ENCODE measurements at regions not wholly inside any gene's neighbourhood (a gene's known extent, or its start where the extent isn't known, plus 50 kb on each side); places are given as distances from the start of the nearest gene placed in this dataset.
A peak's percentile ranks its signal among the peaks of the same experiment; 100 is the strongest.

- no peak for TF ChIP-seq CTCF (conservative IDR thresholded peaks at IDR 0.05; ENCODE audit: control insufficient read depth, insufficient read depth, low read depth, low read length)
- no peak overlapping the region for H3K4me3 ChIP-seq (ENCODE audit: control insufficient read depth, low read depth, low read length)
- DNase-seq (ENCODE audit: low read depth) = no peak
These were observed 89.2 kb upstream of the GPM6B start for GRCh38 chrX:13906093-13906492.

GRCh38 chrX:13903405-13903804, 86.5 kb upstream of the GPM6B start:
- DNase-seq (ENCODE audit: low read depth) = peak; percentile 70
- H3K4me3 ChIP-seq (ENCODE audit: control insufficient read depth, low read depth, low read length) = no peak overlapping the region
- no peak for TF ChIP-seq CTCF (conservative IDR thresholded peaks at IDR 0.05; ENCODE audit: control insufficient read depth, insufficient read depth, low read depth, low read length)

GRCh38 chrX:13902406-13902805, 85.5 kb upstream of the GPM6B start:
- peak; percentile 24 for DNase-seq (ENCODE audit: low read depth)
- H3K4me3 ChIP-seq (ENCODE audit: control insufficient read depth, low read depth, low read length) = no peak overlapping the region
- no peak for TF ChIP-seq CTCF (conservative IDR thresholded peaks at IDR 0.05; ENCODE audit: control insufficient read depth, insufficient read depth, low read depth, low read length)

- no peak overlapping the region for H3K4me3 ChIP-seq (ENCODE audit: control insufficient read depth, low read depth, low read length)
- no peak for TF ChIP-seq CTCF (conservative IDR thresholded peaks at IDR 0.05; ENCODE audit: control insufficient read depth, insufficient read depth, low read depth, low read length)
- peak; percentile 51 for DNase-seq (ENCODE audit: low read depth)
These were observed 84.5 kb upstream of the GPM6B start for GRCh38 chrX:13901354-13901753.

- TF ChIP-seq CTCF (conservative IDR thresholded peaks at IDR 0.05; ENCODE audit: control insufficient read depth, insufficient read depth, low read depth, low read length) = no peak
- no peak for DNase-seq (ENCODE audit: low read depth)
These were observed 83.5 kb upstream of the GPM6B start for GRCh38 chrX:13900351-13900750.

GRCh38 chrX:13899607-13900006, 82.7 kb upstream of the GPM6B start:
- no peak for TF ChIP-seq CTCF (conservative IDR thresholded peaks at IDR 0.05; ENCODE audit: control insufficient read depth, insufficient read depth, low read depth, low read length)
- peak; percentile 99 for DNase-seq (ENCODE audit: low read depth)
- no peak overlapping the region for H3K4me3 ChIP-seq (ENCODE audit: control insufficient read depth, low read depth, low read length)

More at GRCh38 chrX:13900351-13900750, 83.5 kb upstream of the GPM6B start:
- H3K4me3 ChIP-seq (ENCODE audit: control insufficient read depth, low read depth, low read length) = no peak overlapping the region

GRCh38 chrX:13898603-13899002, 81.7 kb upstream of the GPM6B start:
- H3K4me3 ChIP-seq (ENCODE audit: control insufficient read depth, low read depth, low read length) = no peak overlapping the region
- peak; percentile 85 for DNase-seq (ENCODE audit: low read depth)
- no peak for TF ChIP-seq CTCF (conservative IDR thresholded peaks at IDR 0.05; ENCODE audit: control insufficient read depth, insufficient read depth, low read depth, low read length)
